Chondrocyte (in vitro differentiated cells): ENCODE measurements at regions not wholly inside any gene's neighbourhood (a gene's known extent, or its start where the extent isn't known, plus 50 kb on each side); places are given as distances from the start of the nearest gene placed in this dataset.
"Not testable (repeated sequence)": the region's sequence is repeated elsewhere in the genome, so short reads cannot be mapped to it uniquely, and the experiment has no call there.

ENCODE experiments used
- DNase-seq: peaks from one replicate; pipeline ENCODE4 v3.0.0; 2021; ENCODE audit warnings: mixed read lengths, low spot score
- H3K27ac Mint-ChIP-seq: one replicate; pipeline ENCODE4 v1.8.0; 2021; ENCODE audit warnings: mild to moderate bottlenecking, moderate library complexity, mixed read lengths; ENCODE audit not compliant: unreplicated experiment
- H3K27me3 Mint-ChIP-seq: 2 replicates; pipeline ENCODE4 v1.8.0; 2021; ENCODE audit warnings: low read depth, mixed read lengths
- H3K36me3 Mint-ChIP-seq: 2 replicates; pipeline ENCODE4 v1.8.0; 2021; ENCODE audit warnings: low read depth, mixed read lengths
- H3K4me1 Mint-ChIP-seq: 2 replicates; pipeline ENCODE4 v1.8.0; 2021; ENCODE audit warnings: low read depth, mild to moderate bottlenecking, mixed read lengths
- H3K4me3 Mint-ChIP-seq: one replicate; pipeline ENCODE4 v1.8.0; 2021; ENCODE audit warnings: mild to moderate bottlenecking, moderate library complexity, mixed read lengths; ENCODE audit not compliant: unreplicated experiment
- H3K9me3 Mint-ChIP-seq: 2 replicates; pipeline ENCODE4 v1.8.0; 2021; ENCODE audit warnings: low read depth, mixed read lengths
- TF ChIP-seq, protein P1 (sequence below): fragments of 200-600 bp; sonication (generic); IDR thresholded peaks from 2 replicates; pipeline ENCODE4 v1.5.0; 2021; ENCODE audit warnings: antibody characterized with exemption, mild to moderate bottlenecking, moderate library complexity

DNA sequence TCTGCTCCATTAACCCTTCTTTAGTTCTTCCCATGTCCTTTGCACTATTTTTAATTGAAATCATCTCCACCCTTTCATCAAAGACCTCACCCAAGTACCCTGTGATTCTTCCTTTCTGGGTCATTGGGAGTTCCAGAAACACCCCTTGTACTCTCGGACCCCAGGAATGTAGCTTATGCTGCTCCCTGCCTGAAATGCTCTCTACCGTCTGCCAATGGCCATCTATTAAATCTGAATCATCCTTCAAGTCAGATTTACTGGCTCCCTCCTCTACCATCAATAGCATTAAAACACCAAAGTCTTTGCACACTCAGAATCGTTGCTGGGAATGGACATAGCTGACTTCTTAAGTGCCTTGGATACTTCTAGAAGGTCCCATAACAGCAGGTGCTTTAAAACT lies 73.2 kb upstream of the GADD45A start:
- Mint-ChIP-seq H3K27ac (no peak overlapping the region), H3K36me3 (no peaks in the 10 kb centered on the region), H3K9me3 (peaks cover 6% of the 10 kb centered on the region), H3K27me3 (no peaks in the 10 kb centered on the region), H3K4me1 (peaks cover 3% of the 10 kb centered on the region), H3K4me3 (no peak overlapping the region)
- TF ChIP-seq, protein P1, sequence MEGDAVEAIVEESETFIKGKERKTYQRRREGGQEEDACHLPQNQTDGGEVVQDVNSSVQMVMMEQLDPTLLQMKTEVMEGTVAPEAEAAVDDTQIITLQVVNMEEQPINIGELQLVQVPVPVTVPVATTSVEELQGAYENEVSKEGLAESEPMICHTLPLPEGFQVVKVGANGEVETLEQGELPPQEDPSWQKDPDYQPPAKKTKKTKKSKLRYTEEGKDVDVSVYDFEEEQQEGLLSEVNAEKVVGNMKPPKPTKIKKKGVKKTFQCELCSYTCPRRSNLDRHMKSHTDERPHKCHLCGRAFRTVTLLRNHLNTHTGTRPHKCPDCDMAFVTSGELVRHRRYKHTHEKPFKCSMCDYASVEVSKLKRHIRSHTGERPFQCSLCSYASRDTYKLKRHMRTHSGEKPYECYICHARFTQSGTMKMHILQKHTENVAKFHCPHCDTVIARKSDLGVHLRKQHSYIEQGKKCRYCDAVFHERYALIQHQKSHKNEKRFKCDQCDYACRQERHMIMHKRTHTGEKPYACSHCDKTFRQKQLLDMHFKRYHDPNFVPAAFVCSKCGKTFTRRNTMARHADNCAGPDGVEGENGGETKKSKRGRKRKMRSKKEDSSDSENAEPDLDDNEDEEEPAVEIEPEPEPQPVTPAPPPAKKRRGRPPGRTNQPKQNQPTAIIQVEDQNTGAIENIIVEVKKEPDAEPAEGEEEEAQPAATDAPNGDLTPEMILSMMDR, result no peak
- no peak for DNase-seq

DNA sequence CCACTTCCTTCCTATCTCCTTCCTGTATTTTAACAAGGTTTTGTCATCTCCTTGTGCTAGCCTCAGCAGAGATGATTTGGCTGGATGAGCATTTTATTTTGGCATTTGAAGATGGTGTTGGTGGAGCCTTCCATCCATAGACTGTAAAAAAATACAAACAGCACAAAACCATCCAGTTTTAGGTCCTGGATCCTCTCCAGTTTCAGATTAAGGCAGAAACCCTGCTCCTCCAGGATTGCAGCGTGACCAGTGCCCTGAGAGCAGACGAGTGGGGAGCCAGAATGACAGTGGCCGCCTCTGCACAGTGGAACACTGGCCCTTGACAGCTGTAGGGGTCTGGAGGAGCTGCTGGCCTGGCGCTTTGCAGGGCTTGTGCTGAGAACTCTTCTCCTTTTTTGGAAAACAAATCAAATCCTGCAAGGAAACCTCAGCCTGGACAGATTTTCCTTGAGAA lies 72.2 kb upstream of the GADD45A start:
- DNase-seq, result no peak
- no peaks in the 10 kb centered on the region for H3K27me3 Mint-ChIP-seq
- no peak overlapping the region for H3K27ac Mint-ChIP-seq
- no peak overlapping the region for H3K4me3 Mint-ChIP-seq
- peaks cover 3% of the 10 kb centered on the region for H3K4me1 Mint-ChIP-seq
- H3K9me3 Mint-ChIP-seq, result peaks cover 6% of the 10 kb centered on the region
- TF ChIP-seq, protein P1, result no peak
- H3K36me3 Mint-ChIP-seq, result no peaks in the 10 kb centered on the region

DNA sequence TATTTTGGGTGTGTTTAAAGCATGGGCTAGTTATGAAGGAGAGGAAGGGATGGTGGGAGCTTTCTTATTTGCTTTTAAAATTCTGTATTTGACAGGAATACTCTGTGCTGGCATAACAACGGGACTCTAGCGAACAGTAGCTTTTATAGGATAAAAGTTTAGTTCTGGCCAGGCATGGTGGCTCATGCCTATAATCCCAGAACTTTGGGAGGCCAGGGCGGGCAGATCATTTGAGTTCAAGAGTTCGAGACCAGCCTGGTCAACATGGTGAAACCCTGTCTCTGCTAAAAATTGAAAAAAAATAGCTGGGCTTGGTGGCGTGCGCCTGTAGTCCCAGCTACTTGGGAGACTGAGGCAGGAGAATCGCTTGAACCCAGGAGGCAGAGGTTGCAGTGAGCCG lies 71.5 kb upstream of the GADD45A start:
- DNase-seq, H3K4me3 Mint-ChIP-seq, H3K27ac Mint-ChIP-seq, H3K9me3 Mint-ChIP-seq, H3K27me3 Mint-ChIP-seq, H3K4me1 Mint-ChIP-seq, H3K36me3 Mint-ChIP-seq: not testable (repeated sequence)

DNA sequence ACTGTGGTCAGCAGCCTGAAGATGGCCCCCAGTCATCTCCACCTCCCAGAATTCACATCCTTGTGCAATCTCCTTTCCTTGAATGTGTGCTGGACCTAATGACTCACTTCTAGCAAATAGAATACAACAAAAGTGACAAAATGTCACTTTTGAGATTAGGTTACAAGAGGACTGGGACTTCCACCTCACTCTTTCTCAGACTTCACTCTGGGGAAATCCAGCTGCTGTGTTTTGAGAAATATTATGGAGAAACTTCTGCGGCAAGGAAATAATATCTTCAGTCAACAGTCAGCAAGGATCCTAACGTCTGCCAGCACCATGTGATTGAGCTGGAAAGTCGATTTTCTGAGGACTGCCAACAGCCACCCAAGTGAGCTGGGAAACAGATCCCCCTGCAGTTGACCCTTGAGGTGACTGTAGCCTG lies 70.5 kb upstream of the GADD45A start:
- H3K9me3 Mint-ChIP-seq, result peaks cover 6% of the 10 kb centered on the region
- TF ChIP-seq, protein P1, result no peak
- H3K36me3 Mint-ChIP-seq, result no peaks in the 10 kb centered on the region
- no peak overlapping the region for H3K27ac Mint-ChIP-seq
- no peak overlapping the region for H3K4me3 Mint-ChIP-seq
- no peaks in the 10 kb centered on the region for H3K27me3 Mint-ChIP-seq
- DNase-seq, result no peak
- peaks cover 17% of the 10 kb centered on the region for H3K4me1 Mint-ChIP-seq

DNA sequence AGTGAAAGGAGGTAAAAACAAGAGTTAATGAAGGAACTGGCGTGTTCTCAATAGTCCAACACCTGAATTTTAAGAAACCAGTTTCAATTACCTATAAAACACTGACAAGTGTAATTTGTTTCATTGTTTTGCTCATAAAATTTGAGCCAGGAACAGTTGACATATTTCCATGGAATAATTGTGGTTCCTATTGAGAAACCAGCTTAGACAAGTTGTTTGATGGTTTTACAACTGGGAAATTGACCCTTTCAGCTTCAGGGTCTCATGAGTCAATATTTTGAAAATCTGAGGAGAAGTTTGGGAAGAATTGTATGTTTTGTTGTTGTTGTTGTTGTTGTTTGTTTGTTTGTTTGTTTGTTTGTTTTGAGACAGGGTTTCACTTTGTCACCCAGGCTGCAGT lies 69.1 kb upstream of the GADD45A start:
- Mint-ChIP-seq H3K27me3 (no peaks in the 10 kb centered on the region), H3K36me3 (no peaks in the 10 kb centered on the region), H3K27ac (no peak overlapping the region), H3K4me3 (no peak overlapping the region), H3K9me3 (peaks cover 6% of the 10 kb centered on the region), H3K4me1 (peaks cover 18% of the 10 kb centered on the region)
- DNase-seq, result no peak
- TF ChIP-seq, protein P1, result no peak

DNA sequence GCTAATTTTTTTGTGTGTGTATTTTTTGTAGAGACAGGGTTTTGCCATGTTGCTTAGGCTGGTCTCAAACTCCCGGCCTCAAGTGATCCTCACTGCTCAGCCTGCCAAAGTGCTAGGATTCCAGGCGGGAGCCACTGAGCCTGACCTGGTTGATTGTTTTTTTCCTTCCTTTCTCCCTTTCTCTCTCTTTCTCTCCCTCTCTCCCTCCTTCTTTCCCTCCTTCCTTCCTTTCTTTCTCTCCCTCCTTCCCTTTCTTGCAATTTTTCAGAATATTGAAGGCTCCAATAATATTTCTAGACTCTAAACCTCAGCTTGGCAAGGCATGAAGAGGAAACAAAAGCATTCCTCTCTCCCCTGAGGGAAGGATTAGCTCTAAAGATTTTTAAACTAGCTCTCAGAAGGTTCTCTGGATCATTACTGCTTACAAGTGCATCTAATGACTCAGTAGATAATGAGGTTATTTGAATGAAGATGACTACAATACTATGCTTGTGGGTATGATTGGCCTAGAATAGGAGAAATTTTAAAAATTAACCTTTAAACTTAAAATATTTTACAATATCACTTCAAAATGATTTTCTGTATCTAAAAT lies 68.5 kb upstream of the GADD45A start:
- no peaks in the 10 kb centered on the region for H3K27me3 Mint-ChIP-seq
- H3K27ac Mint-ChIP-seq, result no peak overlapping the region
- no peak overlapping the region for H3K4me3 Mint-ChIP-seq
- no peaks in the 10 kb centered on the region for H3K36me3 Mint-ChIP-seq
- H3K9me3 Mint-ChIP-seq, result peaks cover 6% of the 10 kb centered on the region
- TF ChIP-seq, protein P1, result no peak
- H3K4me1 Mint-ChIP-seq, result peaks cover 18% of the 10 kb centered on the region
- DNase-seq, result no peak
